ENCODE measurements at regions not wholly inside any gene's neighbourhood (a gene's known extent, or its start where the extent isn't known, plus 50 kb on each side); places are given as distances from the start of the nearest gene placed in this dataset.

GRCh38 chr2:94939349-94939748, 68.1 kb downstream of the TEKT4 start:
- no peak overlapping the region for H3K27ac ChIP-seq
- TF ChIP-seq ZFX (IDR thresholded peaks at IDR 0.05; ENCODE audit: borderline replicate concordance) (no peak), CTCF (IDR thresholded peaks at IDR 0.05) (no peak)

- TF ChIP-seq ZFX (IDR thresholded peaks at IDR 0.05; ENCODE audit: borderline replicate concordance) (no peak), CTCF (IDR thresholded peaks at IDR 0.05) (no peak)
- H3K27ac ChIP-seq, result no peak overlapping the region
Measured at GRCh38 chr2:94947097-94948016, 76.1 kb downstream of the TEKT4 start.

GRCh38 chr2:94955702-94956101, 69.8 kb upstream of the MAL start:
- no peak for TF ChIP-seq ZFX (IDR thresholded peaks at IDR 0.05; ENCODE audit: borderline replicate concordance)

GRCh38 chr2:94956797-94957391, 68.6 kb upstream of the MAL start:
- TF ChIP-seq ZFX (IDR thresholded peaks at IDR 0.05; ENCODE audit: borderline replicate concordance) (no peak), CTCF (IDR thresholded peaks at IDR 0.05) (peak; percentile 93)
- H3K27ac ChIP-seq, result no peak overlapping the region

More at GRCh38 chr2:94955702-94956101, 69.8 kb upstream of the MAL start:
- no peak overlapping the region for H3K27ac ChIP-seq

- H3K27ac ChIP-seq, result no peak overlapping the region
- TF ChIP-seq CTCF (IDR thresholded peaks at IDR 0.05), result no peak
- TF ChIP-seq ZFX (IDR thresholded peaks at IDR 0.05; ENCODE audit: borderline replicate concordance), result no peak
Measured at GRCh38 chr2:94958245-94958644, 67.3 kb upstream of the MAL start.

- TF ChIP-seq CTCF (IDR thresholded peaks at IDR 0.05) (no peak), ZFX (IDR thresholded peaks at IDR 0.05; ENCODE audit: borderline replicate concordance) (no peak)
Measured at GRCh38 chr2:94960266-94960665, 65.2 kb upstream of the MAL start.

GRCh38 chr2:94960751-94961150, 64.8 kb upstream of the MAL start:
- TF ChIP-seq CTCF (IDR thresholded peaks at IDR 0.05), result no peak
- no peak for TF ChIP-seq ZFX (IDR thresholded peaks at IDR 0.05; ENCODE audit: borderline replicate concordance)
- H3K27ac ChIP-seq, result no peak overlapping the region

More at GRCh38 chr2:94960266-94960665, 65.2 kb upstream of the MAL start:
- H3K27ac ChIP-seq, result no peak overlapping the region
